Amniotic stem cell (primary cell): ENCODE measurements at regions not wholly inside any gene's neighbourhood (a gene's known extent, or its start where the extent isn't known, plus 50 kb on each side); places are given as distances from the start of the nearest gene placed in this dataset.
A peak's percentile ranks its signal among the peaks of the same experiment; 100 is the strongest.
"Not testable (repeated sequence)": the region's sequence is repeated elsewhere in the genome, so short reads cannot be mapped to it uniquely, and the experiment has no call there.

Experiments used
- DNase-seq: peaks from one replicate; lab custom pipeline; 2025; lab: John Stamatoyannopoulos, UW

DNA sequence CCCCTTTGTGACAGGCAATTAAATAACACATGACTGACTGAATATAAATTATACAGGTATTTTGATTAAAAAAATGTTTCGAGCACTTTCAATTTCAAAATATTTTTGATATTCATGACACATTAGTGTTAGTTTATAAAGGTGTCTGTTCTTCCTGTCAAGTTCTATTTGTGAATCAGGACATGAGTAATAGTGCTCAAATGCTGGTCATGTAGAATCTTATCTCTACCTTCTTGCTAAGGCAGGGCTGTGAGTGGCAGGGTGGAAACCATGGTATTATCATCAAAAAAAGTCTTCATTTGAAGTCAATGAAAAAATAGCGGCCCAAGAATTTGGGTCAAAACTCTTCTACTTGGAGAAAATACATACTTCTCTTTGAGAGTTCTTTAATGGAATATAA lies 250.2 kb downstream of the DACT1 start:
- DNase-seq: no peak

DNA sequence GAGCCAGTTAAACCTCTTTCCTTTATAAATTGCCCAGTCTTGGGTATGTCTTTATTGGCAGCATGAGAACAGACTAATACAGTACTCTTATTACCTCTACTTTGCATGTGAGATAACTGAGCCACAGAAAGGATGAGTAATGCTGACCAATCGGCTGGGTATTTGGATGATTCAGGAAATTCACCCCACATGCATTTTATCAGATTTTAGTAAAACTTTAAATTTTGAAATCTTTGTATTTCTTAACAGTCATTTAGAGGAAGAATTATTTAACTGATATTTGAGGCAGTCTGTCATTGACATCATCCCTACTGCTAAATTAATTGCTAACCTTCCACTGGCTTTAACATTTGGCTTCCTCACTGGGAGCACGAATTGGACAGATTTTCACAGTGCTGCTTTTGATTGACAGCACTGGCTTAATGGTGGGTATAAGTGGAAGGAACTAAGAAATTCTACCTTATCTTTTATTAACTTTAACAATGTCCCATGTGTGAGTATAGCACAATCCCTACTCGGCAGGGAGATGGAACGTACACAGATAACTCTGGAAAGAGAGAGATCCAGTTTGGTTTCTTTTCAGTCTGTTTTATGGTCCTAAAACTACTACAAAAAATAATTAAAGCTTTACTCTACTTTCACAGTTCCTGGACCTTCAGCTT lies 261.0 kb downstream of the DACT1 start:
- DNase-seq: peak; percentile 69

- peak; percentile 65 for DNase-seq
These were observed 261.6 kb downstream of the DACT1 start for GRCh38 chr14:58899317-58899713.

GRCh38 chr14:58901826-58902225 lies 264.1 kb downstream of the DACT1 start:
- DNase-seq: no peak

DNA sequence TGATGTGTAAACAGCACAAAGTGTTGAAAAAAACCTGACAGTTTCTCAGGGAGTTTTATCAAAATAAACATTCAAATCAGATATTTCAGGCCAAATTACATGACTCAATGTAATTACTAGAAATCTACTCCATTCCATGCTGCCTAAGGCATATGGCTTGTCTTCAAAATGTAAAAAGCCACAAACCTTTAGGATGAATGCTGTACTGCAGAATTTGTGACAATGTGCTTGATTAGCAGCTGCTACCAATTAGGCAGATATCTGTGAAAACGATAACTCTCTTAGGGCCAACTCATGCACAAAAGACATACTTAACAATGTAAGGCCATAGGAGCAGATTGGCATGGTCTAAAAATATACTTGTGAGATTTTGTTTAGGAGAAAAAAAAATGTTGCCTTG lies 267.0 kb downstream of the DACT1 start:
- DNase-seq: peak; percentile 1

- no peak for DNase-seq
These were observed 270.0 kb downstream of the DACT1 start for GRCh38 chr14:58907803-58908202.

- no peak for DNase-seq
These were observed 274.5 kb downstream of the DACT1 start for GRCh38 chr14:58912287-58912686.

DNA sequence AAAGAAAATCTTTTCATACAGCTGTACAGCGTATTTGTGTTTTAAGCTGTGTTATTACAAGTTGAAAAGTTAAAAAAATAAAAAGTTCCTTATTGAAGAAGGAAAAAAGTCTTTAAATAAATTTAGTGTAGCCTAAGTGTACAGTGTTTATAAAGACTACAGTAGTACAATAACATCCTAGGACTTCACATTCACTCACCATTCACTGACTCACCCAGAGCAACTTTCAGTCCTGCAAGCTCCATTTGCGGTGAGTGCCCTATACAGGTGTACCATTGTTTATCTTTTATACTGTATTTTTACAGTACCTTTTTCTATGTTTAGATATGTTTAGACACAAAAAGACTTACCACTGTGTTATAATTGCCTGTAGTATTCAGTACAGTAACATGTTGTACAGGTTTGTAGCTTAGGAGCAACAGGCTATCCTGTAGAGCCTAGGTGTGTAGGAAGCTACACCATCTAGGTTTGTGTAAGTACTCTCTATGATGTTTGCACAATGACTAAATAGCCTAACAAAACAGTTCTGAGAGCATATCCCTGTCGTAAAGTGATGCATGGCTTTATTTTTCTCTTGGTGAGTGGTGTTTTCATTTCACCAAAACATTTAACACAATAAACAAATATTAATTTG lies 275.2 kb downstream of the DACT1 start:
- DNase-seq: no peak

- DNase-seq: no peak
These were observed 274.1 kb upstream of the DAAM1 start for GRCh38 chr14:58914279-58914855.

DNA sequence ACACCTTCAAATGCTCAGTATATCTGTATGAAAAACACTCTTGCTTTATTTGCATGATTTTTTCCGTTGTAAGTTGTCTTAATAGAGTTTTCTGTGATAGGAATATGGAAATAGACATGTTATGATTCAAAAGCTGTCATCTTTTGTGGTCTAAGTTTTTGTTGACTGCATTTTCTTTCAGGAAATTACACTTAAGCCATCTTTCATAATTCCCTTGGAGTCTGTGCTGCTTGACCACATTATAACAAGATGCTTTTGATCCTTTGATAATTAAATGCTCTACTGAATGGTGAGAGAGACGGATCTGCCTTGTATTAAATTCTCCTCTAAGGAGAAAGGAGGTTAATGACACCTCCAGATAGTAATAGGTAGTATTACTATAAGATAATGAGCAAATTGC lies 272.8 kb upstream of the DAAM1 start:
- DNase-seq: no peak

DNA sequence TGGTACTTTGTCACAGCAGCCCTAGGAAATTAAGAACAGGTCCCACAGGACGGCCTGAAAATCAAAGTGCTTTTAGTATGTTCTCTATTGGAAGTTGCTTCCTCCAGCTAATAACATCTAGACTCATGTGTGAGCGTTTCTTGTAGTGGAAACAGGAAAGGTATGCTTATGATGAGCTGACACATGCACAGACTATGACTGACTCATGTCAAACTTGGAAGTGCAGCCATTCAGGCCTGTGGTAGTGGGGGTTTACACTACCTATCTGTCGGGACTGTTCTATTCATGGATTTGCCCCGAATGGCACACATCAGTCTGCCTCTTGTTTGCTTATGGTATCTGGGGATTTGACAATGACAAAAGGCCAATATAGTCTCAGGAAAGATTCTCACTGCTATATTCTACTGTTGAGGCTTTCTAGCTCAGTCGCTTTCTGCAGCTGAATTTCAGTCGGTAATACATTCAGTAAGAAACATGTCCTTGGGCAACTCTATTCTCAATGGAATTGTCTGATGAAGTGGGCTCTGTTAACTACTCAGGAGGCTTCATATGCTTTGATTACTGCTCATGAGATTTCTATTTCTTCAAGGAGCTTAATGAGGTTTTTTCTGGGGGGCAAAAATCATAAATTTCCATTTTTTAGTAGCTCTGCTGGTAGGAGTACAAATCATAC lies 270.3 kb upstream of the DAAM1 start:
- no peak for DNase-seq

GRCh38 chr14:58919217-58919616 lies 269.2 kb upstream of the DAAM1 start:
- DNase-seq: no peak

DNA sequence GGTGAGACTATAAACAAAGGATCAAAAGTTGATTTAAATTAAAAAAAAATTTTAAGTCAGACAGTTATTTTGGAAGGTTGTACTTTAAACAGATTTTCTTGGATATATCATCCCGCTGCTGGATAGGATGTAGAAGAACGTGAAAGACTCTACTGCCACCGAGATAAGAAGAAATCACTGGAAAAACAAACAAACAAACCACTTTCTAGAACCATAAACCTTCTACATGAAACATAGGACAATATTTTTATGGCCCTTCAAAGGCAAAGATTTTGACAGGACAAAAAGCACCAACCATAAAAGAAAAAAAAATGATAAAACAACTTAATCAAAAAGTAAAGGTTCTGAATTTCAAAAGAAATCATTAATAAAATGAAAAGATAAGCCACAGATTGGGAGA lies 268.2 kb upstream of the DAAM1 start:
- DNase-seq: no peak

- not testable (repeated sequence) for DNase-seq
These were observed 266.1 kb upstream of the DAAM1 start for GRCh38 chr14:58922201-58922940.

- no peak for DNase-seq
These were observed 264.6 kb upstream of the DAAM1 start for GRCh38 chr14:58923751-58924405.

DNA sequence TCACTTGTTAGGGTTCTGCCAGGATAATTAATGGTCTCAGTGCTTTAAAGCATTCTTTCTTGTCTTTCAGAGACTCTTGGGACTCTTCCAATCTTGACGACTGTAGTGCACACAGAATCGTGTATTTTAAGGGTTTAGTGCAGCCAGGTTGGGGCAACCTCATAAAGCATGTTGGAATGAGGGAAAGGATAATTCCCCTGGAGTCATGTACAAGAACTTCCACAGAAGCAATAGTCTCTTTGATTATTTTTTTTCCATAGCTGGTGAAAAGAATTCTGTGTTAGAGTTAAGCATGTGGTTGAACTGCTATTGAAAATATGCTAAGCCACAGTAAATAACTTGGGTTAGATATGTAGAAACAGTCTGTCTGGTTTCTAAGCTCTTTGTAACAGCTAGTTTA lies 246.8 kb upstream of the DAAM1 start:
- no peak for DNase-seq

- DNase-seq: no peak
These were observed 246.0 kb upstream of the DAAM1 start for GRCh38 chr14:58942516-58942915.

GRCh38 chr14:58944343-58944967 lies 244.0 kb upstream of the DAAM1 start:
- no peak for DNase-seq

DNA sequence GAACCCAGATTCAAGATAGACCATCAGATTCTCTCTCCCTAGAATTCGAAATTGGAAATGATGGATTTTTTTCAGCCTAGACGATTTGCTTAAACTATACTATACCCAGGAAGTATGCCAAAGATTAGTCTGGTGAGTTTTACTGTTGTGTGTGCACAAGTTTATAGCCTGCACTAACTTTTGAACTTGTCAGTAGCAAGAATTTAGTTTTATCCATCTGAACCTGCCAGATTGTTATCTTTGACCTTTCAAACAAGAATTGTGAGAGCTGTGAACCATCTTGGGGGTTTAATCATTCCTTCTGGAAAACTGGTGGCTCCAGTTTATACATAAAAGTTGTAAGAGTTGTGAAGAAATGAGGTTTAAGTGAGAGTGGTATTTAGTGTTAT lies 243.5 kb upstream of the DAAM1 start:
- no peak for DNase-seq

- DNase-seq: no peak
These were observed 242.0 kb upstream of the DAAM1 start for GRCh38 chr14:58946431-58946830.

DNA sequence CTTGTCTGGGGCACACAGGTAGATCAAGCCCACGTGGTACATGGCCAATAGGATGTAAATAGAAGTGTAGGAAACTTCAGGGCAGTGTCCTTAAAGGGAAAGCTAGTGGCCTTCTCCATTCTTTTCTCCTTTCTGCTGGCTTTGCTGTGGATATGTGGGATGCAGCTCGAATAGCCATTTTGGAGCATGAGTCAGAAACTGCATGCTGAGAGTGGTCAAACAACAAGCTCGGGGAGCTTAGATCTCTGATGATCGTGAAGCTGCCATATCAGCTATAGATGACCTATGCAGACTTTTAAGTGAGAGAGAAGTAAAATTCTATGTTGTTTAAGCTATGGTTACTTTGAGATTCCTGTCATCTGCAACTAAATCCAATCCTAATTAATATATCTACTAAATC lies 241.3 kb upstream of the DAAM1 start:
- DNase-seq: no peak
